ENCODE measurements at regions not wholly inside any gene's neighbourhood (a gene's known extent, or its start where the extent isn't known, plus 50 kb on each side); places are given as distances from the start of the nearest gene placed in this dataset.

- DNase-seq (ENCODE audit: insufficient read length, low spot score) (no peak), FAIRE-seq (no peak)
- TF ChIP-seq TAF1 (IDR thresholded peaks at IDR 0.05; ENCODE audit: low read depth, low read length) (no peak), SPI1 (IDR thresholded peaks at IDR 0.05; ENCODE audit: low read depth, low read length) (no peak), PAX5 (IDR thresholded peaks at IDR 0.05; ENCODE audit: insufficient read depth, low read length, severe bottlenecking) (no peak), POLR2AphosphoS5 (IDR thresholded peaks at IDR 0.05; ENCODE audit: low read depth, low read length) (no peak), POLR2A (IDR thresholded peaks at IDR 0.05; ENCODE audit: low read depth, low read length) (no peak), POU2F2 (IDR thresholded peaks at IDR 0.05; ENCODE audit: low read depth, low read length) (no peak)
Measured at GRCh38 chr11:27968461-27968860, 139.5 kb downstream of the KIF18A start.

DNA sequence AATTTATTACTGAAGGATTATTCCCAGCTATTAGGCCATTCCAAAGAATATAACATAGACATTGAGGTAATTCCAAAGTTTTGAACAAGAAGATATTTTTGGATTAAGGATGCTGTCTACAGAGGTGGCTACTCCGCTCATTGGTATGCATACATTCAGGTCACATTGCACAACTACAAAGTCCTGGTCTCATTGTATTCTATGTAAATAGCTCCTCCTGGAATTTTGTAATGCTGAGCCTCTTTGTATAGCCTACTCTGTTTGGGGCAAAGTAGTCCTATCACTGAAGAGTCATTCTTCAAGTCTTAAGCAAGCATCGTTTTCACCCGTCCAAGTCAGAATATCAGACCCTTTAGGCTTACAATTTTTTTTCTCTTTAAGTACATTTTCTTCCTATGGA, 142.4 kb downstream of the KIF18A start:
- TF ChIP-seq POLR2AphosphoS5 (IDR thresholded peaks at IDR 0.05; ENCODE audit: low read depth, low read length) (no peak), POLR2A (IDR thresholded peaks at IDR 0.05; ENCODE audit: low read depth, low read length) (no peak), PAX5 (IDR thresholded peaks at IDR 0.05; ENCODE audit: insufficient read depth, low read length, severe bottlenecking) (no peak), TAF1 (IDR thresholded peaks at IDR 0.05; ENCODE audit: low read depth, low read length) (no peak), SPI1 (IDR thresholded peaks at IDR 0.05; ENCODE audit: low read depth, low read length) (no peak), POU2F2 (IDR thresholded peaks at IDR 0.05; ENCODE audit: low read depth, low read length) (no peak)
- FAIRE-seq: no peak

GRCh38 chr11:27963370-27963769, 144.6 kb downstream of the KIF18A start:
- DNase-seq (ENCODE audit: insufficient read length, low spot score) (no peak), FAIRE-seq (no peak)
- TF ChIP-seq SPI1 (IDR thresholded peaks at IDR 0.05; ENCODE audit: low read depth, low read length): no peak
- TF ChIP-seq PAX5 (IDR thresholded peaks at IDR 0.05; ENCODE audit: insufficient read depth, low read length, severe bottlenecking): no peak
- no peak for TF ChIP-seq POU2F2 (IDR thresholded peaks at IDR 0.05; ENCODE audit: low read depth, low read length)
- TF ChIP-seq POLR2AphosphoS5 (IDR thresholded peaks at IDR 0.05; ENCODE audit: low read depth, low read length): no peak
- TF ChIP-seq POLR2A (IDR thresholded peaks at IDR 0.05; ENCODE audit: low read depth, low read length): no peak
- no peak for TF ChIP-seq TAF1 (IDR thresholded peaks at IDR 0.05; ENCODE audit: low read depth, low read length)

More for the DNA sequence above, 142.4 kb downstream of the KIF18A start:
- no peak for DNase-seq (ENCODE audit: insufficient read length, low spot score)

- DNase-seq (ENCODE audit: insufficient read length, low spot score) (no peak), FAIRE-seq (no peak)
- TF ChIP-seq TAF1 (IDR thresholded peaks at IDR 0.05; ENCODE audit: low read depth, low read length) (no peak), SPI1 (IDR thresholded peaks at IDR 0.05; ENCODE audit: low read depth, low read length) (no peak), POU2F2 (IDR thresholded peaks at IDR 0.05; ENCODE audit: low read depth, low read length) (no peak), PAX5 (IDR thresholded peaks at IDR 0.05; ENCODE audit: insufficient read depth, low read length, severe bottlenecking) (no peak)
Measured at GRCh38 chr11:27949951-27950738, 157.8 kb downstream of the KIF18A start.

GRCh38 chr11:27945348-27945747, 162.6 kb downstream of the KIF18A start:
- DNase-seq (ENCODE audit: insufficient read length, low spot score): no peak
- no peak for FAIRE-seq
- TF ChIP-seq PAX5 (IDR thresholded peaks at IDR 0.05; ENCODE audit: insufficient read depth, low read length, severe bottlenecking): no peak
- TF ChIP-seq POLR2A (IDR thresholded peaks at IDR 0.05; ENCODE audit: low read depth, low read length): no peak
- TF ChIP-seq TAF1 (IDR thresholded peaks at IDR 0.05; ENCODE audit: low read depth, low read length): no peak
- TF ChIP-seq SPI1 (IDR thresholded peaks at IDR 0.05; ENCODE audit: low read depth, low read length): no peak
- TF ChIP-seq POU2F2 (IDR thresholded peaks at IDR 0.05; ENCODE audit: low read depth, low read length): no peak

DNA sequence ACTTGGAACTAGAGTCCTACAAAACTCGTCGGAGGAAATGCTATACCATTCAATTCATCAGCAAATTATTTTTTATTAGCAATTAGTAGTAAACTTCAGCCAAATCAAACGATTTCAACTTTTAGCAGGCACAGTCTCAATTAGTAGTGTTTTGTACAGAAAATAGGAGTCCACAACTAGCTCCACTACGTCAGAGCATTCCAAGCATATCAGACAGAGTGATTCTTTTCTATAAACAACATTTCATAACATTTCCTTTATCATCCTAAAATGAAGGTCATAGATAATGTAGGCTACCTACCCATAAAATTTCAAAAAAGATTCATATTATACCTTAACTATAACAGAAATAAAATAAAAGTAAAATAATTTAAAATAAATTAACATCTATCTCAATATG, 169.9 kb downstream of the KIF18A start:
- TF ChIP-seq TAF1 (IDR thresholded peaks at IDR 0.05; ENCODE audit: low read depth, low read length) (no peak), POLR2A (IDR thresholded peaks at IDR 0.05; ENCODE audit: low read depth, low read length) (no peak), SPI1 (IDR thresholded peaks at IDR 0.05; ENCODE audit: low read depth, low read length) (no peak), PAX5 (IDR thresholded peaks at IDR 0.05; ENCODE audit: insufficient read depth, low read length, severe bottlenecking) (no peak)
- FAIRE-seq (no peak), DNase-seq (ENCODE audit: insufficient read length, low spot score) (no peak)

GRCh38 chr11:27934830-27935145, 173.2 kb downstream of the KIF18A start:
- no peak for FAIRE-seq
- TF ChIP-seq PAX5 (IDR thresholded peaks at IDR 0.05; ENCODE audit: insufficient read depth, low read length, severe bottlenecking): no peak
- TF ChIP-seq SPI1 (IDR thresholded peaks at IDR 0.05; ENCODE audit: low read depth, low read length): no peak
- TF ChIP-seq POLR2AphosphoS5 (IDR thresholded peaks at IDR 0.05; ENCODE audit: low read depth, low read length): no peak
- no peak for DNase-seq (ENCODE audit: insufficient read length, low spot score)

GRCh38 chr11:27933992-27934829, 173.7 kb downstream of the KIF18A start:
- DNase-seq (ENCODE audit: insufficient read length, low spot score): no peak
- FAIRE-seq: no peak
- TF ChIP-seq TAF1 (IDR thresholded peaks at IDR 0.05; ENCODE audit: low read depth, low read length) (no peak), POLR2AphosphoS5 (IDR thresholded peaks at IDR 0.05; ENCODE audit: low read depth, low read length) (no peak), POU2F2 (IDR thresholded peaks at IDR 0.05; ENCODE audit: low read depth, low read length) (no peak), POLR2A (IDR thresholded peaks at IDR 0.05; ENCODE audit: low read depth, low read length) (no peak), PAX5 (IDR thresholded peaks at IDR 0.05; ENCODE audit: insufficient read depth, low read length, severe bottlenecking) (no peak), SPI1 (IDR thresholded peaks at IDR 0.05; ENCODE audit: low read depth, low read length) (no peak)

DNA sequence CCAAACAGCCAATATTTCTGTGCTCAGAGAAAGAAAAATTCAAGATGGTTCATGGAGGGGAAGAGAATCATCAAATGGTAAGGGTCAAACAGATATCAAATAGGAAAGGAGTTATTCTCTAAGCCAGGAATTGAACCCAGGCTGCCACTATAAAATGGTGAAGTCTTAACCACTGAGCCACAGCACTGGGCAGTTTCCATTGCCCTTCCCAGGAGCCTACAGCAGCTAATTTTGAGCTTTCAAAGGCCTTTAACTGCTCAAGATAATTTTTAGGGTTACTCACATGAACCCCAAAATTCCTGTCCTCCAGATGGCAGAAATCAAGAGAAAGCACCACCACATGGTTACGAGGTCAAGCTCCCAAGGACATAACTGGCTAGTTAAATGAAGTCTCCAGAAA, 176.2 kb downstream of the KIF18A start:
- no peak for DNase-seq (ENCODE audit: insufficient read length, low spot score)
- TF ChIP-seq TAF1 (IDR thresholded peaks at IDR 0.05; ENCODE audit: low read depth, low read length) (no peak), POLR2A (IDR thresholded peaks at IDR 0.05; ENCODE audit: low read depth, low read length) (no peak), POU2F2 (IDR thresholded peaks at IDR 0.05; ENCODE audit: low read depth, low read length) (no peak), POLR2AphosphoS5 (IDR thresholded peaks at IDR 0.05; ENCODE audit: low read depth, low read length) (no peak), SPI1 (IDR thresholded peaks at IDR 0.05; ENCODE audit: low read depth, low read length) (no peak), PAX5 (IDR thresholded peaks at IDR 0.05; ENCODE audit: insufficient read depth, low read length, severe bottlenecking) (no peak)
- FAIRE-seq: no peak
